ENCODE measurements at regions not wholly inside any gene's neighbourhood (a gene's known extent, or its start where the extent isn't known, plus 50 kb on each side); places are given as distances from the start of the nearest gene placed in this dataset.
"Not testable (repeated sequence)": the region's sequence is repeated elsewhere in the genome, so short reads cannot be mapped to it uniquely, and the experiment has no call there.

DNA sequence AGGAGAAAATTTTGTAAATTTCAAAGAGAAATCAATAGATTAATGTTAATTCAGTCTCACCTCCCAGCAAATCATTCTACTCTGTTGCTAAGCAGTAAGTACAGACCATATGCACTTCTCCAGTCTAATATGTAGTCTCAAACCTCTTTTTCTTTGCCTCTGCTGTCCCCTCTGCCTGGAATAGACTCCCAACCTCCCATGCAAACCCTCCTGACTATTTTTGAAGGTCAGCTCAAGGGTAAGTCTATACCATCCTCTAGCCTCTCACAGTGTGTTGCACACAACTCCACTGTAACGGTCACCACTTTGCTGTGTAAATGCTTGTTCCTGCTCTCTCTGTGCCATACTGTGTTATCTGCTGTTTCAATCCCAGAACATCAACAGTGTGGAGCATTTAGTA lies 94.5 kb upstream of the TRIM77 start:
- DNase-seq = not testable (repeated sequence)

DNA sequence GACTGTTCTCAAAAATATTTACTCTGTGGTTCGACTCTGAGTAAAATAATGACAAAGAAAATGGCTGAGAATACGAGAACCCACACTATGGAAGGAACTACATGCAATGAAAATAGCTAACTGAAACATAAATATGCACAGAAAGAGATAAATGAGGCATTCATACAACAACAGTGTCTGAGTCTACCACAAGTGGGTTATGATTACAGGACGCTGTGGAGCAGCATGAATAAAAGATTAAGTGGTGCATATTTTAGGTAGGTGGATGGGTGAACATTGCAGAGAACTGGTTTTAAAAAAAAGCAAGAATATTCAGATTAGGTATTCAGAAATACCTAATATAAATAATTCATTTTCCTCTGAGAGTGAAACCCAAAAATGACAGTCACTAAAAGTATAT lies 93.9 kb upstream of the TRIM77 start:
- not testable (repeated sequence) for DNase-seq

DNA sequence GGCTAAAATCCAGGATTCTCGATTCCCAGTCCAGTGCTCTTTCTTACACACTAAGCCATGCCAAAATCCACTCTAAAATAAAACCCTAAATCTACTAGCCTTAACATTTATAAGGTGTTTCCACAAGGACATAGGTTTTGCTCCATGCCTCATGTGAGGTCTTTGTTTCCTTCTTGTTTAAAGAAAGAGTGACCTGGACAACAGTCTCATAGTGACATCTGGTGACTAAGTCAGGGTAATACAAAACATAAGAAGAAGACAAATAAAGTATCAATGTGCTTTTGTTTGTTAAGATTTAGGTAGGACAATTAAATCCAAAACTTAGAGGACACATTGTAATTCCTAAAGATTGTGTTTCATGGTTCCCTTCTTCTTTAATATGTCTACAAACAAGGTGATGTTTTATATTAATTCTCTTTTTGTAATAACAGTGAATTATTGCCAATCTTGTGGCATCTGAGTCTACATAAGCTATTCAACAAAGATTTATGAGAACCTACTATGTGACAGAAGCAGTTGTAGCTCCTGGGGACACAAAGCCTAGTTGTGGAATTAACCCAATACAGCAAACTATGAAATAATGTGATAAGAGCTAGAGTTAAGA lies 93.0 kb upstream of the TRIM77 start:
- DNase-seq = peak; percentile 57

DNA sequence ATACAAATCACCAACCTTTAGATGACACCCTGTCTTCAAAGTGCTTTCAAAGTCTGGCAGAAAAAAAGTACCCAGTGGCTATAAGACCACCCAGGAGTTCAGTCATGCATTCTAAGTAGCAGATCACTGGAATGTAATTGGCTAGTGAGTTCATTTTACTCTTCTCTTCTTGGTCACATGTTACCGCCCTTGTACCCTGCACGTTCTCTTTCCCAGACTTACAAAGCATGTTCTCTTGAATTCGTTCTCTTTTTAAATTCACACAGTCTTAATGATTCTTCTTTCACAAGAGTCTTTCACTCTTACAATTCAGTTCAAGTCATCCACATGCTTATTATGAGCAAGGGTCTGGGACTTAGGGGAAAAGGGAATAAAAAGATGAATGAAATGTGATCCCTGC lies 89.4 kb upstream of the TRIM77 start:
- not testable (repeated sequence) for DNase-seq

DNA sequence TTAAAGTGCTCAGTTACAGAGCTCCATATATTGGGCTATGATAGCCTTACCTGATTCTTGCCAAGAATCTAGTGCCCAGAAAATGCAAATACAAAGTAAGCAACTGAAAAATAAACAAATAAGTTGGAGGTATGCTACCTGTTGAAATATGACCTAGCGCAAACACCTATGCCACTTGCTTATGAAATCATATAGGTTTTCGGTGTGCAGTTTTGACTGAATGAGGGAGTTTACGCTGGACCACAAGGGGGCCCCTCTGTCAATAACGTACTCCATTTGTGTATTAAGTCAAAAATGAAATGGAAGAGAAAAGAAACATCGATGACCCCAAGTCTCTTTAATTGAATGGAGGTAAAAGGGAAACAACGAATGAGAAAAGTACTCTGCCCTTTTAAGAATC lies 84.9 kb upstream of the TRIM77 start:
- no peak for DNase-seq

DNA sequence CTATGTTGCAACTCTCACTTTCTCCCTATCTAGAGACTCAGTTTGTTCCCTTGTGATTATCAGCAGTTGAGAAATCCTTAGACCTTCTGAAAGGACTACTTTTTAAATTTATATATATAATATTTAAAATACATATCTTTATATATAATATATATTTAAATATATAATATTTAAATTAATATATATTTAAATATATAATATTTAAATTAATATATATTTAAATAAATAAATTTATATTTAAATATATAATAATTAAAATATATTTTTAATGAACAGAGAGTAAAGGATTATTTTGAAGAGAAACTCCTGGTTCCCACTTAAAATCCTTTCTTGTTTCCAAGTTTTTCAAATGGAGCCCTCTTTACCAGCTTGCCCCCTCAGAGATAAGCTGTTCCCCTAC lies 83.7 kb upstream of the TRIM77 start:
- no peak for DNase-seq

DNA sequence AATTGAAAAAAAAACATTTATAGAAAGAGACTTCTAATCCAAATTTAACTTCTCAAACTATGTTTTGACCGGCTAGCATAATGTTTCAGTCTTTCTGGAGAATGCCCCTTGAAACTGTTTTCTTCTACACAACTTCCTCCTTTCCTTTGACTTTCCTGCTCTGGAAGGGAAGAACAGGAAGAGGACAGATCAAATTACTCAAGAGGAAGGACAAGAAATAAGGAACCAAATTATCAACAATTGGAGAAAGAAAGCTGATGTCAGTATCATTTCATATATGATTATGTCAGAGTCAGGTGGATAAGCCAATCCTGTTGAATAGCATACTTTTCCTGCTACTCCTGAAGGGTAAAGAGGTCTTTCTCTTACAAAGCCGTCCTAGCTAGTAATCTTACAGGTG lies 83.2 kb upstream of the TRIM77 start:
- DNase-seq = peak; percentile 76

DNA sequence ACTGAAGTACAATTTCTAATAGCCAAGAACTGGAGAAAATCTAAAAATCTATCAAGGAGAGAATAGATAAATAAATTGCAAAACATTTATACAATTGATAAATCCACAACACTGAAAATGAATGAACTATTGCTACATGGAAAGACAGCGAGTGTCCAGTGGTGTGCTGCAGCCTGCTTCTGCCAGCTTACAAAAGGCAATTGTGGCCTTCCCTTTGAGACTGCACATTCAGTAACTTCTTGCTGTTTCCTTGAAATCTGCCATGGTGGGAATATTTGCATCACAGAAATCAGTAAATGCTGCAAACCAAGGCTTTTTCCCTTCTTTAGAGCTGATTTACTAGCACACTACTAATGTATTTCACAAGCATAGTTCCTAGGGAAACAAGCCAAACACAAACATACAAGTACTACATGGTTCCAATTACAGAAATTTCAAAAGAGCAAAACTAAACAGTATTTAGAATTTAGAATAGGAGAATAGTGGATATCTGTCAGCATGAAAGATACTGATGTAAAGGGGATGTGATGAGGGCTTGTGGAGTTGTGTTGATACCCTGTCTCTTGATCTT lies 76.9 kb upstream of the TRIM77 start:
- no peak for DNase-seq

DNA sequence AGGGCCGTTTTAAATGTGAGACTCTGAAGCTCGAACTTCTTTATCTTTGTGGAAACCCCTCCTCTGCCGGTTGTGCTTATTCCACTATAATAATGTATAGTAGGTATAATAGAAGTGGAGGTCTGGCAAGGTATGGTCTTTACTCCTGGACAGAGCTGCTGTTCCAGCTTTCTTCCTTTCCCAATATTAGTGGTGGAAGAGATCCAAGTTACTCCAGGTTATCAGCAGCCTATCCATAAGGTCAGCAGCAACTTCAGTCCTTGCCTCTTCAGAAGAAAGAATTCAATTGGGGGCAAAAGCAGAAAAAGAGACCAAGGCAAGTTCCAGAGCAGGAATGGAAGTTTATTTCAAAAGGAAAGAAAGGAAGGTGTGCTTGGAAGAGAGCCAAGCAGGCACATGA lies 69.3 kb upstream of the TRIM77 start:
- not testable (repeated sequence) for DNase-seq

DNA sequence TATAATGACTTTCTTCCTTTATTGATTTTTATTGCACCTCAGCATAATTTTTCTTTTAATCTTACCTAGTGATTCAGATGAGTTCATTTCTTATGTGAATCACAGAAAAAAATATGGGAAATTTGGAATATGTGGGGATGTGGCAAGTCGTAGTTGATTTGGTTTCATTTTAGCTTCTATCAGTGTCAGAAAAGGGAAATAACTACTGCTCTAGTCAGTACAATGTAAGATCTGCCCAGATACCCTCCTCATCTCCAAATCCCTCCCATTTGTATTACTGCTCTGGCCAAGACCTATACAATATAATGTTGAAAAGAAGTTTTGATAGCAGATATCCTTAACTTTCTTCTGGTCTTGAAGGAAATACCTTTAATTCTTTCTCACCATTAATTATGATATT lies 61.9 kb upstream of the TRIM77 start:
- peak; percentile 77 for DNase-seq

DNA sequence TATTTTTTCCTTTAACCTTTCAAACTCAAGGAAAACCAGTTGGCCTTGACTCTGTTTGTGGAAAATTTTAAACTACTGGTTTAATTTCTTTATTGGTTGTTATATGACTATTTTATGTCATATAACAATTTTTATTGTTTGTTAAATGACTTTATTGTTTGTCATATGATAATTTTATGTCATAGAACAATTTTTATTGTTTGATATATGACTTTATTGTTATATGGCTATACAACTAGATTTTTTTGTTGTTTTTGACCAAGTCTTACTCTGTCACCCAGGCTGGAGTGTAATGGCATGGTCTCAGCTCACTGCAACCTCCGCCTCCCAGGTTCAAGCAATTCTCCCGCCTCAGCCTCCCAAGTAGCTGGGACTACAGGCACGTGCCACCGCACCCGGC lies 61.1 kb upstream of the TRIM77 start:
- DNase-seq = not testable (repeated sequence)

DNA sequence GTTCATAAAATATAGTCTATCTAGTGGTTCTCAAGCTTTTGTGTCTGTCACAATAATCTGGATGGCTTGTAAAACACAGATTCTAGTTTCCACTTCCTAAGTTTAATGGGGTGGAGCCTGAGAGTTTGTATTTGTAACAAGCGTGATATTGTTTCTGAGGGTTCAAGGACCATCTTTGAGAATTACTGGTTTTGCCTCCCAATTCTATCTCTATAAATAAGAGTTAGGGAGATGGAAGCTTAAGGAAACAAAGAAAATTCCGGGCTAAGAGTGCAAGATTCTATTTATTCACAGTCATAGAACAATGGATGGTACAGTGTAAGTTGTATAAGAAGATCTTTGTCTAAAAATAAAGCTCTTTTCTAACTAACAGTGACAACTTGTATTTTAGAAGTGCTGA lies 55.4 kb upstream of the TRIM77 start:
- DNase-seq = not testable (repeated sequence)

DNA sequence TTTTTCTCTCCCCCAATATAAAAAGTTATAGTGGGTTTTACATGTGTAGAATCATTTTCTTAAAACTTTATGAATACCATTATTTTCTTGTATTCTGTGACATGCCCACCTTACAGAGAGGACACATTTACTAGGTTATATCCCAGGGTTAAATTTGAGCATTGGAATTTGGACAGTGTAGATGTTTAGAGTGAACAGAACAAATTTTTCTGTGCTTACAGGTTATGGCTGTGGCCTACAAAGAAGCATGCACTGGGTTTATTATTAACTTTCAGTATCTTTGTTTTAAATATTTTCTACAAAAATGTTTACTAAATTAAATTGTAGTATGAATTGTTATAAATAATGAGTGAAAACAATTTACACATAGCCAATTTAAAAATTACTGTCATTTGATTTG lies 51.3 kb upstream of the TRIM77 start:
- DNase-seq = not testable (repeated sequence)

DNA sequence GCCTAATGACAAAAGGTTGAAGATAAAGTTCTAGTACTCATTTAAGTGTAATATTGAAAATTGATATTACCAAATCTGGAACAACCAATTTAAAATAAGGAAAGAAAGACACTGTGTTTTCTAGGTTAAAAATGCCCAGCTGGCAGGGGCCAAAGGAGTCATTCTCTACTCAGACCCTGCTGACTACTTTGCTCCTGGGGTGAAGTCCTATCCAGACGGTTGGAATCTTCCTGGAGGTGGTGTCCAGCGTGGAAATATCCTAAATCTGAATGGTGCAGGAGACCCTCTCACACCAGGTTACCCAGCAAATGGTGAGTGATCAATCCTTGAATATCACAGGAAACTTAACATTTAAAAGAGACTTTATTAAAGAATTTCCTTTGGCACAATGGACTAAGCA lies 50.7 kb upstream of the TRIM77 start:
- DNase-seq = not testable (repeated sequence)

DNA sequence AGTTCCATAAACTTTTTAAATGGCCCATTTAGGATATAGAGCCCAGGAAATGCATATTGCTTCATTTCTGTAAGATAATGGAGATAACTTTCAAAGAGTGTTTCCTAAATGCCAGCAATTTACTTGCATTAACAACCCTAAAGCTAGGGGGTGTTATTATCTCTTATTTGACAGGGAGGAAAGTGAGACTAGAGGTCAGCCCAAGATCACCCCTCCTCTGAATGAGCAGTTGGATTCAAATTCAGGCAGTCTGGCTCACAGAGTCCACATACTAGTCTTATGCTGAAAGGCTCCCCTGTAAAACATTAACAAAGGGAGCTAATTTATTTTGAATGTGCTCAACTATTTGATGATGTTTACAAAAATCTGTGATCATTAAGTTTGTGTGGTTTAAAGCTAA lies 49.9 kb upstream of the TRIM77 start:
- peak; percentile 79 for DNase-seq
